H9 (cell line): ENCODE measurements at regions not wholly inside any gene's neighbourhood (a gene's known extent, or its start where the extent isn't known, plus 50 kb on each side); places are given as distances from the start of the nearest gene placed in this dataset.

Experiments
- DNase-seq: peaks from one replicate; pipeline ENCODE4 v3.0.0-alpha.2; 2017
- H2AFZ ChIP-seq: one replicate; pipeline ENCODE4 v1.6.1; 2013; ENCODE audit warnings: mild to moderate bottlenecking, low read length, control low read depth, moderate library complexity
- H2AK5ac ChIP-seq: 2 replicates; pipeline ENCODE4 v1.6.1; 2013; ENCODE audit warnings: low read length, control low read depth, mixed read lengths; ENCODE audit not compliant: insufficient read length
- H2BK120ac ChIP-seq: one replicate; pipeline ENCODE4 v1.6.1; 2013; ENCODE audit warnings: low read depth, mild to moderate bottlenecking, low read length, control low read depth, inconsistent platforms; ENCODE audit not compliant: poor library complexity, severe bottlenecking
- H2BK12ac ChIP-seq: 2 replicates; pipeline ENCODE4 v1.6.1; 2013; ENCODE audit warnings: low read length, control low read depth, mixed read lengths, low read depth; ENCODE audit not compliant: insufficient read length
- H2BK15ac ChIP-seq: 2 replicates; pipeline ENCODE4 v1.6.1; 2013; ENCODE audit warnings: low read depth, low read length, control low read depth
- H2BK20ac ChIP-seq: one replicate; pipeline ENCODE4 v1.6.1; 2013; ENCODE audit warnings: low read depth, mild to moderate bottlenecking, low read length, control low read depth, inconsistent platforms; ENCODE audit not compliant: poor library complexity, severe bottlenecking
- H2BK5ac ChIP-seq: 2 replicates; pipeline ENCODE4 v1.6.1; 2013; ENCODE audit warnings: low read length, control low read depth, mixed read lengths; ENCODE audit not compliant: insufficient read length
- H3K14ac ChIP-seq: 2 replicates; pipeline ENCODE4 v1.6.1; 2013; ENCODE audit warnings: low read length, control low read depth; ENCODE audit not compliant: insufficient read depth
- H3K18ac ChIP-seq: 2 replicates; pipeline ENCODE4 v1.6.1; 2013; ENCODE audit warnings: low read depth, mild to moderate bottlenecking, mixed read lengths, low read length, control low read depth; ENCODE audit not compliant: insufficient read length
- H3K23ac ChIP-seq: 2 replicates; pipeline ENCODE4 v1.6.1; 2013; ENCODE audit warnings: low read length, control low read depth, mixed read lengths, low read depth; ENCODE audit not compliant: insufficient read length
- H3K23me2 ChIP-seq: 2 replicates; pipeline ENCODE4 v1.6.1; 2013; ENCODE audit warnings: low read depth, mild to moderate bottlenecking, mixed read lengths, low read length, control low read depth; ENCODE audit not compliant: insufficient read length, poor library complexity, severe bottlenecking
- H3K27ac ChIP-seq: 2 replicates; pipeline ENCODE4 v1.5.1; 2013; ENCODE audit warnings: low read length, control low read depth, mixed read lengths, low read depth; ENCODE audit not compliant: insufficient read length
- H3K27me3 ChIP-seq: 2 replicates; pipeline ENCODE4 v1.6.1; 2013; ENCODE audit warnings: low read length, control low read depth, inconsistent platforms; ENCODE audit not compliant: insufficient read depth
- H3K4ac ChIP-seq: 2 replicates; pipeline ENCODE4 v1.6.1; 2013; ENCODE audit warnings: low read depth, mild to moderate bottlenecking, control low read depth, inconsistent platforms, low read length, moderate library complexity
- H3K4me1 ChIP-seq: 2 replicates; pipeline ENCODE4 v1.6.1; 2013; ENCODE audit warnings: low read length, control low read depth, inconsistent platforms; ENCODE audit not compliant: insufficient read depth
- H3K4me2 ChIP-seq: 2 replicates; pipeline ENCODE4 v1.6.1; 2013; ENCODE audit warnings: low read length, control low read depth, mixed read lengths; ENCODE audit not compliant: insufficient read length, insufficient read depth
- H3K56ac ChIP-seq: 2 replicates; pipeline ENCODE4 v1.6.1; 2013; ENCODE audit warnings: low read depth, mild to moderate bottlenecking, mixed read lengths, low read length, control low read depth; ENCODE audit not compliant: insufficient read length
- H3K79me1 ChIP-seq: 2 replicates; pipeline ENCODE4 v1.6.1; 2013; ENCODE audit warnings: low read depth, mild to moderate bottlenecking, moderate library complexity, low read length, control low read depth, inconsistent platforms; ENCODE audit not compliant: insufficient read depth, poor library complexity, severe bottlenecking
- H3K79me2 ChIP-seq: 2 replicates; pipeline ENCODE4 v1.6.1; 2013; ENCODE audit warnings: low read length, control low read depth, inconsistent platforms; ENCODE audit not compliant: insufficient read depth
- H3K9ac ChIP-seq: 2 replicates; pipeline ENCODE4 v1.6.1; 2013; ENCODE audit warnings: low read length, control low read depth, mixed read lengths; ENCODE audit not compliant: insufficient read length; ENCODE audit errors: extremely low read depth
- H3K9me3 ChIP-seq: one replicate; pipeline ENCODE4 v1.6.1; 2013; ENCODE audit warnings: low read depth, low read length, inconsistent platforms; ENCODE audit not compliant: control insufficient read depth
- H3T11ph ChIP-seq: one replicate; pipeline ENCODE4 v1.6.1; 2013; ENCODE audit warnings: mild to moderate bottlenecking, low read length, control low read depth, inconsistent platforms
- H4K20me1 ChIP-seq: one replicate; pipeline ENCODE4 v1.6.1; 2013; ENCODE audit not compliant: control insufficient read depth, insufficient read length, insufficient read depth
- H4K5ac ChIP-seq: 2 replicates; pipeline ENCODE4 v1.6.1; 2013; ENCODE audit warnings: low read depth, mild to moderate bottlenecking, mixed read lengths, low read length, control low read depth; ENCODE audit not compliant: insufficient read length
- H4K8ac ChIP-seq: replicated peaks from 2 replicates; pipeline ENCODE4 v1.6.1; 2013; ENCODE audit warnings: low read length, control low read depth, mixed read lengths, low read depth; ENCODE audit not compliant: insufficient read length
- H4K91ac ChIP-seq: 2 replicates; pipeline ENCODE4 v1.6.1; 2013; ENCODE audit warnings: low read depth, mild to moderate bottlenecking, moderate library complexity, mixed read lengths, low read length, control low read depth; ENCODE audit not compliant: insufficient read length
- H3K27ac Mint-ChIP-seq, 3 experiments: 2 replicates in 2 of 3; 3 replicates in 1 of 3; pipeline ENCODE4 v1.8.0; 2020 to 2021; ENCODE audit warnings: mixed read lengths in 3 of 3, mild to moderate bottlenecking in 1 of 3, moderate library complexity in 1 of 3
- H3K27me3 Mint-ChIP-seq: 2 replicates; pipeline ENCODE4 v1.8.0; 2021; ENCODE audit warnings: low read depth, mild to moderate bottlenecking, moderate library complexity, mixed read lengths
- H3K36me3 Mint-ChIP-seq, 3 experiments: 2 replicates in 2 of 3; 3 replicates in 1 of 3; pipeline ENCODE4 v1.8.0; 2020 to 2021; ENCODE audit warnings: low read depth in 3 of 3, mixed read lengths in 3 of 3; ENCODE audit not compliant: insufficient read depth in 1 of 3
- H3K4me1 Mint-ChIP-seq, 2 experiments: 2 replicates each; pipeline ENCODE4 v1.8.0; 2020; ENCODE audit warnings: mixed read lengths in 2 of 2
- H3K4me3 Mint-ChIP-seq, 2 experiments: 2 replicates in 1 of 2; 3 replicates in 1 of 2; pipeline ENCODE4 v1.8.0; 2020 to 2021; ENCODE audit warnings: mild to moderate bottlenecking in 2 of 2, mixed read lengths in 2 of 2, moderate library complexity in 1 of 2
- H3K9me3 Mint-ChIP-seq, 2 experiments: 2 replicates in 1 of 2; 3 replicates in 1 of 2; pipeline ENCODE4 v1.8.0; 2020; ENCODE audit warnings: mild to moderate bottlenecking in 2 of 2, mixed read lengths in 2 of 2, moderate library complexity in 1 of 2
- CTCF ChIP-seq: fragments of 200-600 bp; sonication (generic); conservative IDR thresholded peaks from 3 replicates; pipeline ENCODE4 v1.8.0; 2021; ENCODE audit warnings: antibody characterized with exemption, mild to moderate bottlenecking
- WGBS: extraction: QIAGEN DNeasy Blood & Tissue Kit; methylation state at CpG from one replicate; pipeline ENCODE4 v1.1.7; 2013; ENCODE audit warnings: missing lambda C conversion rate, low lambda C conversion rate, mixed read lengths; ENCODE audit not compliant: insufficient read length; ENCODE audit errors: extremely low coverage; 5-methylcytosine and 5-hydroxymethylcytosine counted together

- TF ChIP-seq CTCF: no peak
- Mint-ChIP-seq H3K9me3 (no peaks in the 10 kb centered on the region), H3K36me3 (no peaks in the 10 kb centered on the region), H3K4me3 (no peak overlapping the region), H3K27me3 (peaks cover 2% of the 10 kb centered on the region; the same call in 1 of the 2 replicates), H3K4me1 (peaks cover 2 to 8% of the 10 kb centered on the region in 2 experiments; a peak in 2 of 4 replicates), H3K27ac (no peak overlapping the region; a peak in 1 of 7 replicates)
- Histone ChIP-seq H2BK5ac (no peak overlapping the region), H2BK20ac (no peak overlapping the region), H2BK120ac (no peak overlapping the region), H3K4me1 (no peaks in the 10 kb centered on the region), H3K27ac (no peak overlapping the region), H3K79me2 (no peaks in the 10 kb centered on the region), H3K18ac (no peak overlapping the region), H3K4ac (no peak overlapping the region), H4K20me1 (no peaks in the 10 kb centered on the region), H3K14ac (no peak overlapping the region), H2AK5ac (no peak overlapping the region), H4K5ac (no peak overlapping the region), H2AFZ (no peak overlapping the region), H4K8ac (no peak overlapping the region), H4K91ac (no peak overlapping the region), H2BK15ac (no peak overlapping the region), H3K9me3 (no peaks in the 10 kb centered on the region), H3K23me2 (no peaks in the 10 kb centered on the region), H3K4me2 (no peak overlapping the region), H3K9ac (no peak overlapping the region), H2BK12ac (no peak overlapping the region), H3K23ac (no peak overlapping the region), H3T11ph (no peak overlapping the region), H3K79me1 (no peaks in the 10 kb centered on the region), H3K27me3 (no peaks in the 10 kb centered on the region), H3K56ac (no peak overlapping the region)
- no CpG with 5 or more reads among the region's 7 CpGs for WGBS
- DNase-seq: no peak
Observed at GRCh38 chr5:74056107-74056788, 430.3 kb downstream of the ARHGEF28 start.
